ENCODE measurements at regions not wholly inside any gene's neighbourhood (a gene's known extent, or its start where the extent isn't known, plus 50 kb on each side); places are given as distances from the start of the nearest gene placed in this dataset.

- no peaks in the 10 kb centered on the region for H3K9me3 ChIP-seq (ENCODE audit: low read length)
- DNase-seq = no peak
- no peaks in the 10 kb centered on the region for H4K20me1 ChIP-seq (ENCODE audit: insufficient read depth, low read depth, low read length)
- H3K4me3 ChIP-seq (ENCODE audit: low read length) = no peak overlapping the region
- no peaks in the 10 kb centered on the region for H3K4me1 ChIP-seq (ENCODE audit: low read length)
- no peak overlapping the region for H3K4me2 ChIP-seq (ENCODE audit: low read depth, low read length, poor library complexity, severe bottlenecking)
- no peak overlapping the region for H2AFZ ChIP-seq (ENCODE audit: low read length)
- no peaks in the 10 kb centered on the region for H3K79me2 ChIP-seq (ENCODE audit: low read length)
- H3K27me3 ChIP-seq (ENCODE audit: low read length) = no peaks in the 10 kb centered on the region
- H3K36me3 ChIP-seq (ENCODE audit: insufficient read depth, low read length) = no peaks in the 10 kb centered on the region
- H3K27ac ChIP-seq (ENCODE audit: low read length) = no peak overlapping the region
- H3K9ac ChIP-seq (ENCODE audit: low read length) = no peak overlapping the region
- H3K9me2 ChIP-seq (replicated peaks; ENCODE audit: insufficient read depth, low read length) = no peaks in the 10 kb centered on the region
These were observed 650.8 kb upstream of the MIR17HG start for GRCh38 chr13:90696656-90697055.

GRCh38 chr13:90700340-90700739 is 647.1 kb upstream of the MIR17HG start:
- no peak overlapping the region for H3K27ac ChIP-seq (ENCODE audit: low read length)
- H4K20me1 ChIP-seq (ENCODE audit: insufficient read depth, low read depth, low read length) = no peaks in the 10 kb centered on the region
- no peaks in the 10 kb centered on the region for H3K27me3 ChIP-seq (ENCODE audit: low read length)
- no peak overlapping the region for H3K4me2 ChIP-seq (ENCODE audit: low read depth, low read length, poor library complexity, severe bottlenecking)
- H3K9ac ChIP-seq (ENCODE audit: low read length) = no peak overlapping the region
- H2AFZ ChIP-seq (ENCODE audit: low read length) = no peak overlapping the region
- no peaks in the 10 kb centered on the region for H3K9me2 ChIP-seq (replicated peaks; ENCODE audit: insufficient read depth, low read length)
- DNase-seq = no peak
- no peaks in the 10 kb centered on the region for H3K36me3 ChIP-seq (ENCODE audit: insufficient read depth, low read length)
- H3K9me3 ChIP-seq (ENCODE audit: low read length) = no peaks in the 10 kb centered on the region
- no peaks in the 10 kb centered on the region for H3K79me2 ChIP-seq (ENCODE audit: low read length)
- H3K4me1 ChIP-seq (ENCODE audit: low read length) = no peaks in the 10 kb centered on the region
- H3K4me3 ChIP-seq (ENCODE audit: low read length) = no peak overlapping the region

- H3K4me1 ChIP-seq (ENCODE audit: low read length) = no peaks in the 10 kb centered on the region
- no peak overlapping the region for H3K4me2 ChIP-seq (ENCODE audit: low read depth, low read length, poor library complexity, severe bottlenecking)
- no peak for DNase-seq
- no peak overlapping the region for H3K9ac ChIP-seq (ENCODE audit: low read length)
- no peaks in the 10 kb centered on the region for H3K79me2 ChIP-seq (ENCODE audit: low read length)
- H4K20me1 ChIP-seq (ENCODE audit: insufficient read depth, low read depth, low read length) = no peaks in the 10 kb centered on the region
- no peaks in the 10 kb centered on the region for H3K36me3 ChIP-seq (ENCODE audit: insufficient read depth, low read length)
- H3K9me3 ChIP-seq (ENCODE audit: low read length) = no peaks in the 10 kb centered on the region
- H3K9me2 ChIP-seq (replicated peaks; ENCODE audit: insufficient read depth, low read length) = no peaks in the 10 kb centered on the region
- no peak overlapping the region for H3K4me3 ChIP-seq (ENCODE audit: low read length)
- H2AFZ ChIP-seq (ENCODE audit: low read length) = no peak overlapping the region
- H3K27me3 ChIP-seq (ENCODE audit: low read length) = no peaks in the 10 kb centered on the region
- H3K27ac ChIP-seq (ENCODE audit: low read length) = no peak overlapping the region
These were observed 646.2 kb upstream of the MIR17HG start for GRCh38 chr13:90701264-90701663.

- Histone ChIP-seq H3K4me2 (ENCODE audit: low read depth, low read length, poor library complexity, severe bottlenecking) (no peak overlapping the region), H4K20me1 (ENCODE audit: insufficient read depth, low read depth, low read length) (no peaks in the 10 kb centered on the region), H3K27me3 (ENCODE audit: low read length) (no peaks in the 10 kb centered on the region), H3K9ac (ENCODE audit: low read length) (no peak overlapping the region), H3K9me3 (ENCODE audit: low read length) (no peaks in the 10 kb centered on the region), H3K9me2 (replicated peaks; ENCODE audit: insufficient read depth, low read length) (no peaks in the 10 kb centered on the region), H3K79me2 (ENCODE audit: low read length) (no peaks in the 10 kb centered on the region), H3K36me3 (ENCODE audit: insufficient read depth, low read length) (no peaks in the 10 kb centered on the region), H3K4me1 (ENCODE audit: low read length) (no peaks in the 10 kb centered on the region), H2AFZ (ENCODE audit: low read length) (no peak overlapping the region), H3K27ac (ENCODE audit: low read length) (no peak overlapping the region), H3K4me3 (ENCODE audit: low read length) (no peak overlapping the region)
- DNase-seq = no peak
These were observed 645.4 kb upstream of the MIR17HG start for GRCh38 chr13:90702050-90702449.

- no peak overlapping the region for H2AFZ ChIP-seq (ENCODE audit: low read length)
- no peaks in the 10 kb centered on the region for H3K27me3 ChIP-seq (ENCODE audit: low read length)
- no peak overlapping the region for H3K4me2 ChIP-seq (ENCODE audit: low read depth, low read length, poor library complexity, severe bottlenecking)
- H3K9ac ChIP-seq (ENCODE audit: low read length) = no peak overlapping the region
- H3K27ac ChIP-seq (ENCODE audit: low read length) = no peak overlapping the region
- H4K20me1 ChIP-seq (ENCODE audit: insufficient read depth, low read depth, low read length) = no peaks in the 10 kb centered on the region
- no peaks in the 10 kb centered on the region for H3K9me3 ChIP-seq (ENCODE audit: low read length)
- no peaks in the 10 kb centered on the region for H3K4me1 ChIP-seq (ENCODE audit: low read length)
- no peaks in the 10 kb centered on the region for H3K79me2 ChIP-seq (ENCODE audit: low read length)
- no peaks in the 10 kb centered on the region for H3K9me2 ChIP-seq (replicated peaks; ENCODE audit: insufficient read depth, low read length)
- DNase-seq = no peak
- no peaks in the 10 kb centered on the region for H3K36me3 ChIP-seq (ENCODE audit: insufficient read depth, low read length)
- no peak overlapping the region for H3K4me3 ChIP-seq (ENCODE audit: low read length)
These were observed 640.9 kb upstream of the MIR17HG start for GRCh38 chr13:90706631-90707030.

- Histone ChIP-seq H3K4me1 (ENCODE audit: low read length) (no peaks in the 10 kb centered on the region), H3K27me3 (ENCODE audit: low read length) (no peaks in the 10 kb centered on the region), H3K9me2 (replicated peaks; ENCODE audit: insufficient read depth, low read length) (no peaks in the 10 kb centered on the region), H3K27ac (ENCODE audit: low read length) (no peak overlapping the region), H4K20me1 (ENCODE audit: insufficient read depth, low read depth, low read length) (no peaks in the 10 kb centered on the region), H3K36me3 (ENCODE audit: insufficient read depth, low read length) (no peaks in the 10 kb centered on the region), H3K79me2 (ENCODE audit: low read length) (no peaks in the 10 kb centered on the region), H3K4me3 (ENCODE audit: low read length) (no peak overlapping the region), H3K9me3 (ENCODE audit: low read length) (no peaks in the 10 kb centered on the region), H2AFZ (ENCODE audit: low read length) (no peak overlapping the region), H3K9ac (ENCODE audit: low read length) (no peak overlapping the region), H3K4me2 (ENCODE audit: low read depth, low read length, poor library complexity, severe bottlenecking) (no peak overlapping the region)
- no peak for DNase-seq
These were observed 639.4 kb upstream of the MIR17HG start for GRCh38 chr13:90708128-90708527.

- H3K79me2 ChIP-seq (ENCODE audit: low read length) = no peaks in the 10 kb centered on the region
- H3K9me2 ChIP-seq (replicated peaks; ENCODE audit: insufficient read depth, low read length) = no peaks in the 10 kb centered on the region
- no peak overlapping the region for H2AFZ ChIP-seq (ENCODE audit: low read length)
- H3K27me3 ChIP-seq (ENCODE audit: low read length) = no peaks in the 10 kb centered on the region
- no peak overlapping the region for H3K27ac ChIP-seq (ENCODE audit: low read length)
- H3K4me1 ChIP-seq (ENCODE audit: low read length) = no peaks in the 10 kb centered on the region
- H3K4me2 ChIP-seq (ENCODE audit: low read depth, low read length, poor library complexity, severe bottlenecking) = no peak overlapping the region
- H3K36me3 ChIP-seq (ENCODE audit: insufficient read depth, low read length) = no peaks in the 10 kb centered on the region
- no peaks in the 10 kb centered on the region for H4K20me1 ChIP-seq (ENCODE audit: insufficient read depth, low read depth, low read length)
- H3K4me3 ChIP-seq (ENCODE audit: low read length) = no peak overlapping the region
- no peak overlapping the region for H3K9ac ChIP-seq (ENCODE audit: low read length)
- DNase-seq = no peak
- H3K9me3 ChIP-seq (ENCODE audit: low read length) = no peaks in the 10 kb centered on the region
These were observed 638.2 kb upstream of the MIR17HG start for GRCh38 chr13:90709319-90709718.

- Histone ChIP-seq H3K79me2 (ENCODE audit: low read length) (no peaks in the 10 kb centered on the region), H3K9ac (ENCODE audit: low read length) (no peak overlapping the region), H3K9me2 (replicated peaks; ENCODE audit: insufficient read depth, low read length) (no peaks in the 10 kb centered on the region), H3K9me3 (ENCODE audit: low read length) (no peaks in the 10 kb centered on the region), H3K4me3 (ENCODE audit: low read length) (no peak overlapping the region), H3K4me1 (ENCODE audit: low read length) (no peaks in the 10 kb centered on the region), H3K27me3 (ENCODE audit: low read length) (no peaks in the 10 kb centered on the region), H2AFZ (ENCODE audit: low read length) (no peak overlapping the region), H3K27ac (ENCODE audit: low read length) (no peak overlapping the region), H4K20me1 (ENCODE audit: insufficient read depth, low read depth, low read length) (no peaks in the 10 kb centered on the region), H3K36me3 (ENCODE audit: insufficient read depth, low read length) (no peaks in the 10 kb centered on the region), H3K4me2 (ENCODE audit: low read depth, low read length, poor library complexity, severe bottlenecking) (no peak overlapping the region)
- no peak for DNase-seq
These were observed 637.2 kb upstream of the MIR17HG start for GRCh38 chr13:90710164-90710759.
